A673 (cell line): ENCODE measurements at regions not wholly inside any gene's neighbourhood (a gene's known extent, or its start where the extent isn't known, plus 50 kb on each side); places are given as distances from the start of the nearest gene placed in this dataset.

Experiments used
- BruUV-seq: library from RNA; stranded (reverse); fragments of 400-500 nt; replicated peaks from 2 replicates; lab custom pipeline; 2021; lab: Mats Ljungman, UMichigan
- CTCF ChIA-PET: fragments of 300-600 bp; sonication (Branson Sonifier 250); formaldehyde crosslinking; loops from one replicate; lab custom pipeline; 2022; ENCODE audit warnings: antibody characterized with exemption; lab: Charles Lee
- POLR2A ChIA-PET: fragments of 300-600 bp; sonication (Branson Sonifier 250); formaldehyde crosslinking; loops from one replicate; lab custom pipeline; 2022; ENCODE audit warnings: antibody characterized with exemption; ENCODE audit not compliant: low non-redundant PET; lab: Charles Lee
- DNase-seq: peaks from one replicate; pipeline ENCODE4 v3.0.0-alpha.2; 2015; ENCODE audit warnings: low spot score
- H3K27ac ChIP-seq: fragments of 200-600 bp; sonication (generic); 2 replicates; pipeline ENCODE4 v1.5.1; 2016; ENCODE audit warnings: mixed run types, low read depth, mild to moderate bottlenecking, mixed read lengths, antibody characterized with exemption, low read length; ENCODE audit not compliant: poor library complexity, severe bottlenecking
- H3K27me3 ChIP-seq: fragments of 200-600 bp; sonication (generic); replicated peaks from 2 replicates; pipeline ENCODE4 v1.6.1; 2017; ENCODE audit warnings: mixed run types, low read depth, mild to moderate bottlenecking, mixed read lengths, antibody characterized with exemption, low read length; ENCODE audit not compliant: insufficient read depth, poor library complexity
- H3K36me3 ChIP-seq: fragments of 200-600 bp; sonication (generic); 2 replicates; pipeline ENCODE4 v1.6.1; 2016; ENCODE audit warnings: mixed run types, mild to moderate bottlenecking, mixed read lengths, antibody characterized with exemption, low read length; ENCODE audit not compliant: insufficient read depth, poor library complexity, severe bottlenecking
- H3K4me1 ChIP-seq: fragments of 200-600 bp; sonication (generic); 2 replicates; pipeline ENCODE4 v1.6.1; 2017; ENCODE audit warnings: mixed run types, mild to moderate bottlenecking, mixed read lengths, antibody characterized with exemption, low read length; ENCODE audit not compliant: insufficient read depth, poor library complexity, severe bottlenecking
- H3K4me3 ChIP-seq: fragments of 200-600 bp; sonication (generic); 2 replicates; pipeline ENCODE4 v1.5.1; 2016; ENCODE audit warnings: low read depth, mixed run types, mild to moderate bottlenecking, mixed read lengths, low read length; ENCODE audit not compliant: poor library complexity, severe bottlenecking
- H3K9me3 ChIP-seq: fragments of 200-600 bp; sonication (generic); 2 replicates; pipeline ENCODE4 v1.6.1; 2016; ENCODE audit warnings: mixed run types, low read depth, mild to moderate bottlenecking, mixed read lengths, antibody characterized with exemption, low read length; ENCODE audit not compliant: poor library complexity, severe bottlenecking
- EZH2 ChIP-seq: fragments of 200-600 bp; sonication (generic); IDR thresholded peaks from 2 replicates; pipeline ENCODE4 v1.6.1; 2017; ENCODE audit warnings: borderline replicate concordance, low read depth, mild to moderate bottlenecking, mixed read lengths, antibody characterized with exemption, low read length; ENCODE audit not compliant: poor library complexity, severe bottlenecking
- intact Hi-C: fragments of 100-400 bp; cut with micrococcal nuclease; formaldehyde crosslinking; loops from one replicate; pipeline ENCODE4 v1.10.0; 2022; ENCODE audit not compliant: unreplicated experiment
- TF ChIP-seq, protein P1 (sequence below): fragments of 300-800, 200-600 bp; sonication (generic); conservative IDR thresholded peaks from 2 replicates; pipeline ENCODE4 v1.5.1; 2017; ENCODE audit warnings: low read depth, mild to moderate bottlenecking, antibody characterized with exemption, low read length, moderate library complexity, mixed read lengths

DNA sequence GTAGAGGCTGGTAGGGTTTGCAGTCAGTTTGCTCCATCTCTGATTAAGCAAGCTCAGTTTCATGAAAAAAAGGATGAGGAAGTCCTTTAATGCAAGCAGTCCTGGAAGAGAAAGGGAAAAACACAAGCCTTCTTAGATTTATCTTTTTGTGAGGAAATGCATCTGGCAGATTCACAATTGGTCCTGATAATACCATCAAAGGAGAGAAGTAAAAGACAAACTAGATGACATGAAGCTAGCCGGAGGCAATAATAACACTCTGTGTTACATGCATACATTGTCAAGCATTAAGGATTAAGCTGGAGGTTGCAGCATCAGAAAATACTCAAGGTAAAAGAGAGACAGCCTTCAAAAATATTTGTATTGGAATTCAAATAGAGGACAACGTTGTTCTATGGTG, 356.0 kb upstream of the TEX13C start, which contains the start of gene TENM1:
Gene TENM1, minus strand, starts transcription at position 101 of the 400 bp plus-strand sequence.
- TF ChIP-seq, protein P1, sequence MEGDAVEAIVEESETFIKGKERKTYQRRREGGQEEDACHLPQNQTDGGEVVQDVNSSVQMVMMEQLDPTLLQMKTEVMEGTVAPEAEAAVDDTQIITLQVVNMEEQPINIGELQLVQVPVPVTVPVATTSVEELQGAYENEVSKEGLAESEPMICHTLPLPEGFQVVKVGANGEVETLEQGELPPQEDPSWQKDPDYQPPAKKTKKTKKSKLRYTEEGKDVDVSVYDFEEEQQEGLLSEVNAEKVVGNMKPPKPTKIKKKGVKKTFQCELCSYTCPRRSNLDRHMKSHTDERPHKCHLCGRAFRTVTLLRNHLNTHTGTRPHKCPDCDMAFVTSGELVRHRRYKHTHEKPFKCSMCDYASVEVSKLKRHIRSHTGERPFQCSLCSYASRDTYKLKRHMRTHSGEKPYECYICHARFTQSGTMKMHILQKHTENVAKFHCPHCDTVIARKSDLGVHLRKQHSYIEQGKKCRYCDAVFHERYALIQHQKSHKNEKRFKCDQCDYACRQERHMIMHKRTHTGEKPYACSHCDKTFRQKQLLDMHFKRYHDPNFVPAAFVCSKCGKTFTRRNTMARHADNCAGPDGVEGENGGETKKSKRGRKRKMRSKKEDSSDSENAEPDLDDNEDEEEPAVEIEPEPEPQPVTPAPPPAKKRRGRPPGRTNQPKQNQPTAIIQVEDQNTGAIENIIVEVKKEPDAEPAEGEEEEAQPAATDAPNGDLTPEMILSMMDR: no peak
- TF ChIP-seq EZH2: no peak
- Histone ChIP-seq H3K27me3 (no peaks in the 10 kb centered on the region), H3K36me3 (no peaks in the 10 kb centered on the region), H3K4me3 (no peak within 1 kb of the TSS), H3K27ac (no peak within 1 kb of the TSS), H3K4me1 (no peaks in the 10 kb centered on the region), H3K9me3 (no peaks in the 10 kb centered on the region)
- POLR2A ChIA-PET: interaction anchor here (0.7 kb wide), 1 partner anchor 234 kb away, joined by 4 read pairs; no protein-coding TSS in a partner anchor
- BruUV-seq: no TSS peak
- CTCF ChIA-PET: no interaction called here
- DNase-seq: no peak
- intact Hi-C loops: no loop called here

DNA sequence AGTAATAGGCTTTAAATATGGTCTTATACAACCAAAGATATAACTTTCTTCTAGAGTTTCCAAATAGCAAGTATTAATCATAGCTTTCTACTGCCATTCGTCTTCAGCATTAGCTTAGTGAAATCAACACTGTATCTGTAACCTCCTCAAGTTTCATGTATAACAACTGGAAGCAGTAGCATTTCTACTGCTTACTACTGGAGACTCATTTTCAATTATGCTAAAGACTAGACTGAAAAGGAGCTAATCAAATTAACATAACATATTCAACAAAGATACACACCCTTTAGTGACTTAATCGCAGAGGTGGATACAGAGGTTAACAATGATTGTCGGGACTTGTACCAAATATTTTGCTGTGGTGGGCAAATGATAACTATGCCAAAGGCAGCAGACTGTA, 344.2 kb upstream of the TEX13C start:
- no TSS peak for BruUV-seq
- Histone ChIP-seq H3K4me3 (no peak overlapping the region), H3K9me3 (no peaks in the 10 kb centered on the region), H3K27me3 (no peaks in the 10 kb centered on the region), H3K36me3 (no peaks in the 10 kb centered on the region), H3K4me1 (peaks cover 3% of the 10 kb centered on the region), H3K27ac (no peak overlapping the region)
- ChIA-PET CTCF (no interaction called here), POLR2A (no interaction called here)
- intact Hi-C loops: no loop called here
- DNase-seq: no peak
- TF ChIP-seq, protein P1: no peak
- TF ChIP-seq EZH2: no peak

DNA sequence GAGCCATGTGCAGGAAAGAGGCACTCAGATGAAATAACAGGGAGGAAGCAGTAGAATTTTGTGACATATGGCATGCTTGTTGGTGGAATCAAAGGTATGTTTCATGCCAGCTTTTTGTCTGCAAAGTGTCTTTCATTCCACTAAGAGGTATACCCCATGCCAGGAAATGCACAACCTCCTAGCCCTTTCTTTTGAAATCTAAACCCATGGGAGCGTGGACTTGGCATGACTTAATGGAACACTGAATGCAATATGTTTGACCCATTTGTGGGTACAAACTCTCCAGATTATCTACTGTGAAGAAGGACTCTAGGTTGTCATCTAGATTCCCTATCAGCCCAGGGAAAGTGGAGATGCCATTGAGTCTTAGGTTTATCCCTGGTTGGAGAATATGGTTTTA, 338.3 kb upstream of the TEX13C start:
- intact Hi-C loops: no loop called here
- POLR2A ChIA-PET: no interaction called here
- BruUV-seq: no TSS peak
- Histone ChIP-seq H3K36me3 (no peaks in the 10 kb centered on the region), H3K4me3 (no peak overlapping the region), H3K9me3 (no peaks in the 10 kb centered on the region), H3K27me3 (no peaks in the 10 kb centered on the region), H3K4me1 (no peaks in the 10 kb centered on the region), H3K27ac (no peak overlapping the region)
- CTCF ChIA-PET: no interaction called here
- TF ChIP-seq EZH2: no peak
- TF ChIP-seq, protein P1: no peak
- no peak for DNase-seq
